Caco-2 (cell line): ENCODE measurements at regions not wholly inside any gene's neighbourhood (a gene's known extent, or its start where the extent isn't known, plus 50 kb on each side); places are given as distances from the start of the nearest gene placed in this dataset.

Experiments
- BruUV-seq: library from RNA; stranded (reverse); fragments of 400-500 nt; replicated peaks from 2 replicates; lab custom pipeline; 2021; lab: Mats Ljungman, UMichigan
- CTCF ChIA-PET: fragments of 300-600 bp; sonication (Branson Sonifier 250); formaldehyde crosslinking; loops from one replicate; lab custom pipeline; 2022; ENCODE audit warnings: antibody characterized with exemption; lab: Charles Lee
- POLR2A ChIA-PET: fragments of 300-600 bp; sonication (Branson Sonifier 250); formaldehyde crosslinking; loops from one replicate; lab custom pipeline; 2022; ENCODE audit warnings: antibody characterized with exemption; lab: Charles Lee
- DNase-seq, 2 experiments: peaks; one replicate each; pipeline versions ENCODE4 v3.0.0 to v3.0.0-alpha.2; 2020 to 2022
- H3K27me3 ChIP-seq: replicated peaks from 2 replicates; pipeline ENCODE4 v1.6.0; 2011; ENCODE audit warnings: low read length; ENCODE audit not compliant: control insufficient read depth, insufficient read depth
- H3K36me3 ChIP-seq: 2 replicates; pipeline ENCODE4 v1.5.1; 2011; ENCODE audit warnings: low read length; ENCODE audit not compliant: control insufficient read depth, insufficient read depth
- H3K4me1 ChIP-seq: fragments of 250-450 bp; sonication (Bioruptor Pico); 2 replicates; pipeline ENCODE4 v1.5.1; 2020; ENCODE audit warnings: mild to moderate bottlenecking
- H3K4me3 ChIP-seq: 2 replicates; pipeline ENCODE4 v1.5.1; 2011; ENCODE audit warnings: low read depth, mild to moderate bottlenecking, control low read depth, low read length
- H3K9me3 ChIP-seq: fragments of 250-450 bp; sonication (Bioruptor Pico); 2 replicates; pipeline ENCODE4 v1.5.1; 2020; ENCODE audit warnings: mild to moderate bottlenecking, moderate library complexity
- H3K27ac Mint-ChIP-seq: one replicate; pipeline ENCODE4 v1.8.0; 2022; ENCODE audit warnings: mixed read lengths; ENCODE audit not compliant: unreplicated experiment
- H3K27me3 Mint-ChIP-seq: one replicate; pipeline ENCODE4 v1.8.0; 2022; ENCODE audit warnings: mixed read lengths; ENCODE audit not compliant: insufficient read depth, unreplicated experiment
- H3K36me3 Mint-ChIP-seq: one replicate; pipeline ENCODE4 v1.8.0; 2022; ENCODE audit warnings: mild to moderate bottlenecking, mixed read lengths; ENCODE audit not compliant: insufficient read depth, unreplicated experiment
- H3K4me1 Mint-ChIP-seq: one replicate; pipeline ENCODE4 v1.8.0; 2022; ENCODE audit warnings: low read depth, mixed read lengths; ENCODE audit not compliant: unreplicated experiment
- H3K4me3 Mint-ChIP-seq: one replicate; pipeline ENCODE4 v1.8.0; 2022; ENCODE audit warnings: mild to moderate bottlenecking, moderate library complexity, mixed read lengths; ENCODE audit not compliant: unreplicated experiment
- H3K9me3 Mint-ChIP-seq: one replicate; pipeline ENCODE4 v1.8.0; 2022; ENCODE audit warnings: mixed read lengths; ENCODE audit not compliant: unreplicated experiment
- CTCF ChIP-seq, 2 experiments: fragments of 200-600 bp in 1 of 2; IDR thresholded peaks; 1 replicate in 1 of 2; 2 replicates in 1 of 2; pipeline versions ENCODE4 v1.5.1 to v1.8.0; 2011 to 2022; ENCODE audit warnings: antibody characterized with exemption in 1 of 2, control low read depth in 1 of 2, inconsistent platforms in 1 of 2, low read depth in 1 of 2, low read length in 1 of 2, mild to moderate bottlenecking in 1 of 2, moderate library complexity in 1 of 2; ENCODE audit not compliant: insufficient read depth in 1 of 2, severe bottlenecking in 1 of 2, unreplicated experiment in 1 of 2
- intact Hi-C: fragments of 100-400 bp; cut with micrococcal nuclease; formaldehyde crosslinking; loops from one replicate; pipeline ENCODE4 v1.10.0; 2022; ENCODE audit not compliant: unreplicated experiment

DNA sequence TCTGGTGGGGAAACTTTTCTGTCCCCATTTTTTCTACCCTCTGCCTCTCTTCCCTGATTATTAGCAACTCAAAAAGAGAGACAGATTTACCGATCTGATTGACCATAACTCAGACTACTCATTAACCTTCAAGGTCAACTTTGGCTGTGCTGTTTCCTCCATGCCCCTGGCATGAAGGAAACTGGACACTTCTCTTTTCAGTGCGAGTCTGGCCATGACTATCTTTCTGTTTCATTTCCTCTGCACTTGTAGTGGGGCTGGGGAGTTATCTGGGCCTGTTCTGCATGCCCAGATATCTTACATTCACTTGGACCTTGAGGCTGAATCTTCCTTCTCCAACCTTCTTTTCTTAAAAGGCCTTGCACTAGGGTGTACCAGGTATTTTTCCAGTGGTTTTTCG is 76.9 kb upstream of the SLCO2A1 start:
- POLR2A ChIA-PET = no interaction called here
- BruUV-seq = no TSS peak
- Mint-ChIP-seq H3K27me3 (no peaks in the 10 kb centered on the region), H3K36me3 (peaks cover 10% of the 10 kb centered on the region), H3K27ac (peak overlapping the region; percentile 5), H3K9me3 (peaks cover 28% of the 10 kb centered on the region), H3K4me1 (no peaks in the 10 kb centered on the region), H3K4me3 (no peak overlapping the region)
- H3K4me1 ChIP-seq = no peaks in the 10 kb centered on the region
- no peak overlapping the region for H3K4me3 ChIP-seq
- CTCF ChIA-PET = no interaction called here
- no peaks in the 10 kb centered on the region for H3K27me3 ChIP-seq
- no peak for TF ChIP-seq CTCF (IDR thresholded peaks at IDR 0.05; ENCODE audit: insufficient read depth in 1 of 2, low read depth in 1 of 2, low read length in 1 of 2, severe bottlenecking in 1 of 2, unreplicated experiment in 1 of 2)
- peaks cover 7% of the 10 kb centered on the region; the same call in 1 of the 2 replicates for H3K9me3 ChIP-seq
- DNase-seq = no peak
- intact Hi-C loops = no loop called here
- H3K36me3 ChIP-seq = no peaks in the 10 kb centered on the region

DNA sequence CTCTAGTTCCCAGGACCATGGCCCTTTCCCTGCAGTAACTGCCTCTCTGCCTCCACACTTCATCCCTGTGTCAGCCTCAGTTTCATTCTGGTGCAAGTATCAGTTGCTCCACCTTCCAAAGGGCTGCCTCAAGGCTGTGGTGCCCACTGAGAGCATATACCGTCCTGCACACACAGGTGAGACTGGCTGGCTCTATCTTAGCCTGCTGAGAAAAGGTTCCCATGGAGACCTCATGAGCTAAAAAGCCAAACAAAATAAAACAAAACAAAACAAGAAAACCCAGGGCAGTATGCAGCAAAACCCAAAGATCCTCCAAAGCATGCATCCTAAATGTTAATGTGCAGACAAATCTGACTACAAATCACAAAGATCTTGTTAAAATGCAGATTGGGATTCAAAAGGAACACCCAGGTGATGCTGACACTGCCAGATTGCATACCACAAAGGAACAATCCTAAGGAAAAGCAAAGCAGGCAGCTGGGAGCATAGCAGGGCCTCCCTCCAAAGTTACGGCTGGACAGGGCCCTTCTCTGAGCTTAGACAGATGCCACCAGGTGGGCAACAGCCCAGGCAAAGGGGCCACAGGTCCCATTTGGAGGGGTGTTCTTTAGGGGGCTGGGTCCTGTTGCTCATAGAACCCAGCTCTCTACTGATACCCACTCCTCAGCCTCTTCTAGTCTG is 76.3 kb upstream of the SLCO2A1 start:
- Histone ChIP-seq H3K4me3 (no peak overlapping the region), H3K36me3 (no peaks in the 10 kb centered on the region), H3K27me3 (no peaks in the 10 kb centered on the region), H3K4me1 (no peaks in the 10 kb centered on the region), H3K9me3 (peaks cover 7% of the 10 kb centered on the region; the same call in 1 of the 2 replicates)
- TF ChIP-seq CTCF (IDR thresholded peaks at IDR 0.05; ENCODE audit: insufficient read depth in 1 of 2, low read depth in 1 of 2, low read length in 1 of 2, severe bottlenecking in 1 of 2, unreplicated experiment in 1 of 2) = no peak
- BruUV-seq = no TSS peak
- Mint-ChIP-seq H3K27ac (no peak overlapping the region), H3K4me1 (no peaks in the 10 kb centered on the region), H3K4me3 (no peak overlapping the region), H3K9me3 (peaks cover 29% of the 10 kb centered on the region), H3K27me3 (no peaks in the 10 kb centered on the region), H3K36me3 (peaks cover 10% of the 10 kb centered on the region)
- no peak for DNase-seq
- ChIA-PET CTCF (no interaction called here), POLR2A (no interaction called here)
- intact Hi-C loops = no loop called here

GRCh38 chr3:134104031-134104430 is 74.3 kb upstream of the SLCO2A1 start:
- H3K36me3 Mint-ChIP-seq = peaks cover 10% of the 10 kb centered on the region
- TF ChIP-seq CTCF (IDR thresholded peaks at IDR 0.05; ENCODE audit: insufficient read depth in 1 of 2, low read depth in 1 of 2, low read length in 1 of 2, severe bottlenecking in 1 of 2, unreplicated experiment in 1 of 2) = no peak
- ChIA-PET CTCF (no interaction called here), POLR2A (no interaction called here)
- H3K27ac Mint-ChIP-seq = no peak overlapping the region
- intact Hi-C loops = no loop called here
- Histone ChIP-seq H3K36me3 (no peaks in the 10 kb centered on the region), H3K4me1 (no peaks in the 10 kb centered on the region), H3K9me3 (peaks cover 7% of the 10 kb centered on the region; the same call in 1 of the 2 replicates), H3K4me3 (no peak overlapping the region), H3K27me3 (no peaks in the 10 kb centered on the region)
- H3K4me3 Mint-ChIP-seq = no peak overlapping the region
- H3K4me1 Mint-ChIP-seq = no peaks in the 10 kb centered on the region
- no peak for DNase-seq
- H3K9me3 Mint-ChIP-seq = peaks cover 49% of the 10 kb centered on the region
- H3K27me3 Mint-ChIP-seq = no peaks in the 10 kb centered on the region
- no TSS peak for BruUV-seq
